ENCODE measurements at regions not wholly inside any gene's neighbourhood (a gene's known extent, or its start where the extent isn't known, plus 50 kb on each side); places are given as distances from the start of the nearest gene placed in this dataset.

DNA sequence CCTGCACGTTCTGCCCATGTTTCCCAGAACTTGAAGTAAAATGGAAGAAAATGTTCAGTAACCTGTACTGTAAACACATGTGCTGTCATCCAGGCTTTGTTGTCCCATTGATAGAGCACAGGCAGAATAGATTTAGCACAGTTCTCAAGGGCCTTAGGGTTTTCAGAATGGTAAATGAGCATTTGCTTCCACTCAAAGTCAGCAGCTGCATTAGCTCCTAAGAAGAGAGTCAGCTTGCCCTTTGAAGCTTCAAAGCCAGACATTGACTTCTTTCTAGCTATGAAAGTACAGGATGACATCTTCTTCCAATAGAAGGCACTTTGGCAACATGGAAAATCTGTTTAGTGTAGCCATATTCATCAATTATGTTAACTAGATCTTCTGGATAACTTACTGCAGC is 76.2 kb upstream of the TMEM108 start:
- Mint-ChIP-seq H3K36me3 (ENCODE audit: insufficient read depth in 2 of 2) (no peaks in the 10 kb centered on the region), H3K9me3 (peaks cover 0 to 2% of the 10 kb centered on the region in 2 donors), H3K4me3 (no peak overlapping the region), H3K27ac (no peak overlapping the region), H3K27me3 (ENCODE audit: low read depth) (no peaks in the 10 kb centered on the region), H3K4me1 (ENCODE audit: low read depth) (no peaks in the 10 kb centered on the region)
- no peak for ATAC-seq (replicated peaks in 1 of 2)
- DNase-seq: no peak

DNA sequence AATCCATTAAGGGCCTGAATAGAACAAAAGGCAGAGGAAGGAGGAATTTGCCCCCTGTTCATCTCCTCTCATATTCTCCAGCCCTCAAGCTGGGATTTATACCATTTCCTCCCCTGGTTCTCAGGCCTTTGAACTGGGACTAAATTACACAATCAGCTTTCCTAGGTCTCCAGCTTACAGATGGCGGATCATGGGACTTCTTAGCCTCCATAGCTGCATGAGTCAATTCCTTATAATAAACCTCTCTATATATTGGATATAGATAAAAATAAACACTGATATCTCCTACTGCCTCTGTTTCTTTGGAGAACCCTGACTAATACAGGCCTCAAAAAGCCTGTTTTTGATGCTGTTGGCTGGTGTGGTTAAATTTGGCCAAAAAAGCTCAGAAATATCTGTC is 84.5 kb upstream of the TMEM108 start:
- no peak for DNase-seq
- no peak for ATAC-seq (replicated peaks in 1 of 2)
- no peak overlapping the region for H3K27ac Mint-ChIP-seq
- peaks cover 0 to 3% of the 10 kb centered on the region in 2 donors for H3K36me3 Mint-ChIP-seq (ENCODE audit: insufficient read depth in 2 of 2)
- no peaks in the 10 kb centered on the region for H3K27me3 Mint-ChIP-seq (ENCODE audit: low read depth)
- H3K4me1 Mint-ChIP-seq (ENCODE audit: low read depth): no peaks in the 10 kb centered on the region
- no peaks in the 10 kb centered on the region for H3K9me3 Mint-ChIP-seq
- H3K4me3 Mint-ChIP-seq: no peak overlapping the region

DNA sequence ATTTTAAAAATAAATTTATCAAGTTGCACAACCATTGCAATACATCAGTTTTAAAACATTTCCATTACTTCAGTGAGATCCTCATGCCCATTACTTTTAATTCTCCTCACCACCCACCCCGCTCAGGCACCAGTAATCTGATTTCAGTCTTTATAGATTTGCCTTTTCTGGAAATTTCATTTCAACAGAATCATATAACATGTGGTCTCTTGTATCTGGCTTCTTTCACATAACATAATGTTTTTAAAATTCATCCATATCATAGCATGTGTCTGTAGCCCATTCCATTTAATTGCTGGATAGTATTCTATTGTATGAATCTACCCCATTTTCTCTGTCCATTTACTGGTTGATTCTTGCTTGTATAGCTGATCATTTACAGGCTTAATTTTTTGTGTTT is 110.3 kb upstream of the TMEM108 start:
- H3K4me1 Mint-ChIP-seq (ENCODE audit: low read depth): no peaks in the 10 kb centered on the region
- H3K4me3 Mint-ChIP-seq: no peak overlapping the region
- H3K27ac Mint-ChIP-seq: no peak overlapping the region
- no peak for DNase-seq
- no peaks in the 10 kb centered on the region for H3K36me3 Mint-ChIP-seq (ENCODE audit: insufficient read depth in 2 of 2)
- no peaks in the 10 kb centered on the region for H3K9me3 Mint-ChIP-seq
- no peak for ATAC-seq (replicated peaks in 1 of 2)
- no peaks in the 10 kb centered on the region for H3K27me3 Mint-ChIP-seq (ENCODE audit: low read depth)

DNA sequence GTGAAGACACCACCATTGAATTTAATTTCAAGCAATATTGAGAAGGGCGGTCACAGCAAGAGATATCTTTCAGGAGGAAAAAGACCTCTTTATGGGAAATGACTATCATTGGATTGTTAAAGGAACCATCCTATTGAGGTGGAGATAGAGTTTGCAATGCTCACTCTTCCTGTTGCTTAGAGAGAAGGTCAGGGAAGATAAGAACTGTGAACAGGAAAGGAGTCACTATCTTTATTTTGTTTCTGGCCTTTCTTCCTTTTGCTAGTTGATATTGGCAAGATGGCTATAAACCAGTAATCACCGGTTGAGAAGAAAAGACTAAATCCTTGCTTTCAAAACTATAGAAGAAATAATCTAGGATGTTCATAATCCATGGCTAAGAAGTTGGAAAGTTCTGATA is 112.1 kb upstream of the TMEM108 start:
- Mint-ChIP-seq H3K36me3 (ENCODE audit: insufficient read depth in 2 of 2) (no peaks in the 10 kb centered on the region), H3K4me1 (ENCODE audit: low read depth) (no peaks in the 10 kb centered on the region), H3K4me3 (no peak overlapping the region), H3K9me3 (no peaks in the 10 kb centered on the region), H3K27me3 (ENCODE audit: low read depth) (no peaks in the 10 kb centered on the region), H3K27ac (no peak overlapping the region)
- ATAC-seq (replicated peaks in 1 of 2) (no peak), DNase-seq (no peak)

DNA sequence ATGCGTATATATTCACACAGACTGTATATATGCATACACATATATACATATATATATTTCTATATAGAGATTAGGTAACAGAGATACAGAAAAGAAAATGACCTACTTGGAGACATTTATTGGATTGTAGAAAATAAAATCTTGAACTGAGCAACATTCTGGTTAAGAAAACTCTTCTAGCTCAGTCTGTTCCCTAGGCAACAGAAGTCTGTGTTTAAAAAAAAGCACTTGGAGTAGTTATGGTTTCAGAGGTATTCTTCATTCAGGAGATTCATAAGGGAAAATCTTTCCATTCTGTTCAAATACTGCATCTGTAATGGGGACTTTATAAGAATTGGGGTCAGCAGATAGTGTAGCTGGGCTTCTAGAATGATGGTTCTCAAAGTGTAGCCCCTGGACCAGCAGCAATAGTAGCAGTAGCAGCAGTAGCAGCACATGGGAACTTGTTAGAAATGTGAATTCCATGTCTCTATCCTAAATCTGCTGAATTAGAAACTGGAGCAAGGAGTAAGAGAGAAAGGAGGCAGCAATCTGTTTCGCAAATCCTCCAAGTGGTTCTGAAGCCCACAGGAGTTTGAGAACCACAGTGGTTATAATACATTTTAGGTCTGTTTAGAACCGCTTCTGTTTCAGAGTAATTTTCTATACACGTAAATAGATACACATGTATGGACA is 112.8 kb upstream of the TMEM108 start:
- no peak for DNase-seq
- Mint-ChIP-seq H3K9me3 (no peaks in the 10 kb centered on the region), H3K27me3 (ENCODE audit: low read depth) (no peaks in the 10 kb centered on the region), H3K4me3 (no peak overlapping the region), H3K27ac (no peak overlapping the region), H3K36me3 (ENCODE audit: insufficient read depth in 2 of 2) (no peaks in the 10 kb centered on the region), H3K4me1 (ENCODE audit: low read depth) (no peaks in the 10 kb centered on the region)
- ATAC-seq (replicated peaks in 1 of 2): no peak

DNA sequence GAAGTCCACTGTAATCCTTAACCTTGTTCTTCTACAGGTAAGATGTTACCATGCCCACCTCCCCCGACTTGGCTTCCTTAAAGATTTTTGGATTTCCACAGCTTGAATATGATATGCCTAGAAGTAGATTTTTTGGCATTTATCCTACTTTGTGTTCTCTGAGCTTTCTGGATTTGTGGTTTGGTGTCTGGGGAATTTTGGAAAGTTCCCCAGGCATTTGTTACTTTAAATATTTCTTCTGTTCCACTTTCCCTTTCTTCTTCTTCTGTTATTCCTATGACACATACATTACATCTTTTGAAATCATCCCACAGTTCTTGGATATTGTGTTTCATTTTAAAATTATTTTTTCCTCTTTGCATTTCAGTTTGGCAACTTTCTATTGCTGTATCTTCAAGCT is 122.1 kb upstream of the TMEM108 start:
- Mint-ChIP-seq H3K9me3 (peaks cover 0 to 1% of the 10 kb centered on the region in 2 donors), H3K4me1 (ENCODE audit: low read depth) (no peaks in the 10 kb centered on the region), H3K4me3 (no peak overlapping the region), H3K36me3 (ENCODE audit: insufficient read depth in 2 of 2) (no peaks in the 10 kb centered on the region), H3K27me3 (ENCODE audit: low read depth) (no peaks in the 10 kb centered on the region), H3K27ac (no peak overlapping the region)
- DNase-seq (no peak), ATAC-seq (replicated peaks in 1 of 2) (no peak)

DNA sequence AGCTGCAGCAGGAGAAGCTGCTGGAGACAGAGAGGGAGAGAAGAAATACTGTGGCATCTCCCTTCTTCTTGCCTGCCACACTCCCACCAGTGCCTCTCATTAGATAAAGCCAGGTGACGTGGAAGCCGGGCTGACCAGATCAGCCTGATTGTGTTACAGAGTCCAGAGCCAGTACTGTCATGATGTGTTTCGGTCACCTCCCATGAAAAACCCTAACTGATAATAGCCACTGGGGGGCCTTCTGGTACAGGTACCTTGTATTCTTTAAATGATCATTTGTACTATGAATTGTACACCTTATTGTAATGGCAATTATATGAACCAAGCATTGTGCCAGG is 125.8 kb upstream of the TMEM108 start:
- no peak overlapping the region for H3K4me3 Mint-ChIP-seq
- H3K4me1 Mint-ChIP-seq (ENCODE audit: low read depth): no peaks in the 10 kb centered on the region
- no peaks in the 10 kb centered on the region for H3K27me3 Mint-ChIP-seq (ENCODE audit: low read depth)
- ATAC-seq (replicated peaks in 1 of 2) (no peak), DNase-seq (no peak)
- no peak overlapping the region for H3K27ac Mint-ChIP-seq
- no peaks in the 10 kb centered on the region for H3K9me3 Mint-ChIP-seq
- no peaks in the 10 kb centered on the region for H3K36me3 Mint-ChIP-seq (ENCODE audit: insufficient read depth in 2 of 2)

DNA sequence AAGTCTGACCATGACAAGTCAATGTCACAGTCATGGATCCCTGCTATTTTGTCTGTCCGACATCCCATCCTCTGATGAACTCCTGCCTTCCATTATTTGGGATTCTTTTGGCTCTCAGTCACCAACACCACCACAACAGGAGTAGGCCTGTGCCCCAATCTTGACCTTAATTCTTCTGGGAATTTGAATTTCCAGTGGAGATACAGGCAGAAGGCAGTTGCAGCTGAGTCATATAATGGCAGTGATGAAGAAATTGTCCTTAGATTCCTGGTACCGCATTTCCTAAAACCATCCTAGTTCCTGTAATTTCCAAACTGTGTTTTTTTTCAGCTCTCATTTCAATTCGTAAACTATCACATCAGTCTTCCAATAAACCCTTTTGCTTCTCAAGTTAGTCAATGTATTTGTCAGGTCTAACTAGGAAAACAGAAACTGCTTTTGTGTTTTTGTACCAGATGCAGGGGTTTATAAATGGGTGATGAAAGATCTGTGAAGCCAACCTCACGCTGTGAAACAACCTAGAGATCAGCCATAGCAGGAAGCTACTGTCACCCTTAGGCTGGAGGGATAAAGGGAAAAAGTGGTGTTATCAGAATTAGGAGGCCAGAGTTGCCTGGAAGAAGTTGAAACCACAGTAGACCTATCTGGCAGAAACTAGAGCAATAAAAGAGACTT is 126.3 kb upstream of the TMEM108 start:
- no peaks in the 10 kb centered on the region for H3K27me3 Mint-ChIP-seq (ENCODE audit: low read depth)
- H3K4me3 Mint-ChIP-seq: no peak overlapping the region
- H3K36me3 Mint-ChIP-seq (ENCODE audit: insufficient read depth in 2 of 2): no peaks in the 10 kb centered on the region
- ATAC-seq (replicated peaks in 1 of 2): no peak
- no peaks in the 10 kb centered on the region for H3K9me3 Mint-ChIP-seq
- DNase-seq: no peak
- no peaks in the 10 kb centered on the region for H3K4me1 Mint-ChIP-seq (ENCODE audit: low read depth)
- H3K27ac Mint-ChIP-seq: no peak overlapping the region

DNA sequence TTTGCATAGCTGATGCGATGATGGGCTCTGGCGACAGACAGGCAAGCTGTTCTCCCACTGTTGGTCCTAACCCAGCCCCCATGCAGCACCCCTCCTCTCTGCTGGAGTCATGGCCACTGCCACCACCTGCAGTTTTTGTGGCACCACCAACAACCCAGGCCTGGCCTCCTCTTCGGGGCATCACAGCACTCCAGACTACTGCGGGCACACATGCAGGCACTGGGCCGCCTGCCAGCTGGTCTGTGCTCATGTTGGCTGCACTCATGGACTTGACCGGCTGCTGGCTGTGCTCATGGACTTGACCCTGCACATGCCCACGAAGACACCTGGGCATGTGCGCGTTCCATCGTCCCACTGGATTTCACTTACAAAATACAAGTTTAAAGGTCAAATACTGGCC is 130.9 kb upstream of the TMEM108 start:
- H3K9me3 Mint-ChIP-seq: no peaks in the 10 kb centered on the region
- no peaks in the 10 kb centered on the region for H3K36me3 Mint-ChIP-seq (ENCODE audit: insufficient read depth in 2 of 2)
- H3K27me3 Mint-ChIP-seq (ENCODE audit: low read depth): no peaks in the 10 kb centered on the region
- H3K4me1 Mint-ChIP-seq (ENCODE audit: low read depth): no peaks in the 10 kb centered on the region
- DNase-seq (no peak), ATAC-seq (replicated peaks in 1 of 2) (no peak)
- no peak overlapping the region for H3K4me3 Mint-ChIP-seq
- no peak overlapping the region for H3K27ac Mint-ChIP-seq

DNA sequence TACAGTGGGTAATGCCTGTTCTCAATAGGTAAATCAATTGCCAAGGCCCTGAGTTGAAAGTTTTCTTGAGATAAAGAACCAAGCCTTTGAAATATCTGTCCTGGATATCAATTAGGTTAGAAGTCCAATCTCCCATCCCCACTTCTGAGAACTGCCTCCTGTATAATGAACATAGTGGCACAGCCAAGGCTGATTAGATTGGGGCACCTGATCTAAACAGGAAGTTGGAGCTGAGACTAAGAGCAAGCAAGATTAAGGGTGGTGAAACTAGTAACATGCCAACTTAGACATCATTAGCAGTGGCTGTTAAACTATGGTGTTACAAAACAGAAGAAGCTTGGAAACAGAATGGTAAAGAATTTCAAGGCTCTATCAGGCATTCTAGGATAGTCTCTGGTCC is 137.7 kb upstream of the TMEM108 start:
- H3K27me3 Mint-ChIP-seq (ENCODE audit: low read depth): no peaks in the 10 kb centered on the region
- ATAC-seq (replicated peaks in 1 of 2) (no peak), DNase-seq (no peak)
- H3K4me1 Mint-ChIP-seq (ENCODE audit: low read depth): no peaks in the 10 kb centered on the region
- H3K9me3 Mint-ChIP-seq: no peaks in the 10 kb centered on the region
- no peak overlapping the region for H3K4me3 Mint-ChIP-seq
- H3K36me3 Mint-ChIP-seq (ENCODE audit: insufficient read depth in 2 of 2): no peaks in the 10 kb centered on the region
- no peak overlapping the region for H3K27ac Mint-ChIP-seq

DNA sequence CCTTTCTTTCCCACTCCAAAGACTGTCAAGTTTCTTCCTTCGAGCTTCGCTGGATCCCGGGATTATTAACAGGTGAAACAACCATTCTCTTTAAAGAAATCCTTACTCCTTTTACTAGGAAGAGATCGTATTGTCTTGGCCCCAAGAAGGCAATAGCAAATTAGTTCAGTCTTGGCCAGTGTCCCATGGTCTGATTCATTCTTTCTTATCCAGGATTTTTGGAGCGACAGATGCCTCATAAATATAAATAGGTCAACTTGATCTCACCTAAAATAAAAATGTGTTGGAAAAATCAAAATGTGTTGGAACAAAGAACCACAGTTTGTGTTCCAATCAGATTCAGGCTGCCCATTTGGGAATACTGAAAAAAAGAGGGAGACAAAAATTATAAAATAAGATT is 140.1 kb upstream of the TMEM108 start:
- Mint-ChIP-seq H3K27me3 (ENCODE audit: low read depth) (no peaks in the 10 kb centered on the region), H3K36me3 (ENCODE audit: insufficient read depth in 2 of 2) (no peaks in the 10 kb centered on the region), H3K4me3 (no peak overlapping the region), H3K27ac (no peak overlapping the region), H3K4me1 (ENCODE audit: low read depth) (no peaks in the 10 kb centered on the region), H3K9me3 (peaks cover 0 to 1% of the 10 kb centered on the region in 2 donors)
- ATAC-seq (replicated peaks in 1 of 2) (no peak), DNase-seq (no peak)

DNA sequence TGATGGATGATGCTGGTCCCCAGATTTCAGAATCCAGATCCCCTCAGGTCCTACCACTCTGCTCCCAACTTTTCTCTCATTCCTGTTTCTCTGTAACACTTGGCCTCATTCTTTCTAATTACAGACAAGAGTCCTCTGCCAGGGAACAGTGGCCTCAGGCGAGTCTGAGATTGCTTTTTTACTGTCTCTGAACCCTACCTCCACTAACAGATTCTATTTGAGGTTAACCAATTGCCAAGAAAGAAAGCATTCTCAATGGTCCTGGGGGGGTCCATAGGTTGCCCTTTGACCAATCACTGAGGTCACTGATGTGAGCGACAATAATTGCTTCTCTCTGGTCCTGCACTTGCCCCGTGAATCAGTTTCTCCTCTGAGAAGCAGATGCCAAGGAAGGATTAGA is 145.2 kb upstream of the TMEM108 start:
- ATAC-seq (replicated peaks in 1 of 2) (no peak), DNase-seq (no peak)
- no peaks in the 10 kb centered on the region for H3K36me3 Mint-ChIP-seq (ENCODE audit: insufficient read depth in 2 of 2)
- peaks cover 0 to 2% of the 10 kb centered on the region in 2 donors for H3K9me3 Mint-ChIP-seq
- no peaks in the 10 kb centered on the region for H3K4me1 Mint-ChIP-seq (ENCODE audit: low read depth)
- H3K4me3 Mint-ChIP-seq: no peak overlapping the region
- no peak overlapping the region for H3K27ac Mint-ChIP-seq
- H3K27me3 Mint-ChIP-seq (ENCODE audit: low read depth): no peaks in the 10 kb centered on the region

DNA sequence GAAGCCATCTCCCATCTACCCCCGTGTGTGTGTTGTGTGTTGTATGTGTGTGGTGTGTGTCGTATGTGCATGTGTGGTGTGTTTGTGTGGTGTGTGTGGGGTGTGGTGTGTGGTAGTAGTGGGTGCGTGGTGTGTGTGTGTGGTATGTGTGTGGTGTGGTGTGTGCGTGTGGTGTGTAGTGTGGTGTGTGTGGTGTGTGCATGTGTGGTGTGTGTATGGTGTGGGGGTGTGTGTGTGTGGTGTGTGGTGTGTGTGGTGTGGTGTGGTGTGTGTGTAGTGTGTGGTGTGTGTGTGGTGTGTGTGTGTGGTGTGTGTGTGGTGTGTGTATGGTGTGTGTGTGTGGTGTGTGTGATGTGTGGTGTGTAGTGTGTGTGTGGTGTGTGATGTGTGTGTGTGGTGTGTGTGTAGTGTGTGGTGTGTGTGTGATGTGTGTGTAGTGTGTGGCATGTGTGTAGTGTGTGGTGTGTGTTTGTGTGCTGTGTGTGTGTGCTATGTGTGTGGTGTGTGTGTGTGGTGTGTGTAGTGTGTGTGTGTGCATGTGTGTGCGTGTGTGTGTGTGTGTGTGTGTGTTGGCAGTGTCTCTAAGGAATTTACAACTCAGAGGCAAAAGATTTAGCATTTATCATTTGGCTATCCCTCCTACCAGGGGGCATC is 156.3 kb upstream of the TMEM108 start:
- no peaks in the 10 kb centered on the region for H3K36me3 Mint-ChIP-seq (ENCODE audit: insufficient read depth in 2 of 2)
- H3K4me1 Mint-ChIP-seq (ENCODE audit: low read depth): no peaks in the 10 kb centered on the region
- no peaks in the 10 kb centered on the region for H3K9me3 Mint-ChIP-seq
- no peak overlapping the region for H3K27ac Mint-ChIP-seq
- no peak overlapping the region for H3K4me3 Mint-ChIP-seq
- peaks cover 5% of the 10 kb centered on the region for H3K27me3 Mint-ChIP-seq (ENCODE audit: low read depth)
- ATAC-seq (replicated peaks in 1 of 2): no peak
- DNase-seq: no peak

DNA sequence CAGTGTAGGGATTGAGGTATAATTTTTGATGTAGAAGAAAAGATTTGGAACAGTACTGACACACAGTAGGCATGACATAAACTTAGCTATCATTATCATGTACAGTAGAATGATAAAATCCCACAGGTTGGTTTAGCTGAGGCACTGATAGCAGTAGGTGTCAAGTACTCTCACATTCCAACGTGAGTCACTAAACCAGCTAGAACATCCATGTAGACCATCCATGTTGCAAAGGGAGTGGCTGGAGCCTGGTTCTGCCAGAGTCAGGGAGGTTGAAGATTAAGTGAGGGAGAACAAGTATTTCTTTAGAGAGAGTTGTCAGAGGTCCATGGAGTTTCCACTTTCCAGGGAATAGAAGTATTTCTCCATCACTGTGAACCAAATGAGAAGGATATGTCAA is 157.2 kb upstream of the TMEM108 start:
- H3K9me3 Mint-ChIP-seq: no peaks in the 10 kb centered on the region
- peaks cover 5% of the 10 kb centered on the region for H3K27me3 Mint-ChIP-seq (ENCODE audit: low read depth)
- H3K4me3 Mint-ChIP-seq: no peak overlapping the region
- H3K36me3 Mint-ChIP-seq (ENCODE audit: insufficient read depth in 2 of 2): no peaks in the 10 kb centered on the region
- DNase-seq (no peak), ATAC-seq (replicated peaks in 1 of 2) (no peak)
- H3K27ac Mint-ChIP-seq: no peak overlapping the region
- H3K4me1 Mint-ChIP-seq (ENCODE audit: low read depth): no peaks in the 10 kb centered on the region

Data from activated T-cell treated with anti-CD3 and anti-CD28 coated beads, Interleukin-2, amount 50 U/mL, for 72 hours (primary cell).